ENCODE measurements at regions not wholly inside any gene's neighbourhood (a gene's known extent, or its start where the extent isn't known, plus 50 kb on each side); places are given as distances from the start of the nearest gene placed in this dataset.

GRCh38 chr5:72586788-72587530 lies 79.7 kb upstream of the ZNF366 start:
- Histone ChIP-seq H3K27ac (ENCODE audit: low read depth) (no peak overlapping the region), H4K20me1 (replicated peaks; ENCODE audit: insufficient read depth) (no peaks in the 10 kb centered on the region), H3K27me3 (ENCODE audit: insufficient read depth) (no peaks in the 10 kb centered on the region), H3K36me3 (ENCODE audit: insufficient read depth) (no peaks in the 10 kb centered on the region), H3K9me2 (ENCODE audit: insufficient read depth) (peaks cover 5% of the 10 kb centered on the region; the same call in 1 of the 2 replicates), H2AFZ (peak overlapping the region; percentile 88), H3F3A (replicated peaks; ENCODE audit: low read depth) (no peaks in the 10 kb centered on the region), H3K4me2 (no peak overlapping the region), H3K4me1 (ENCODE audit: insufficient read depth) (0 out of 2 replicates have a peak, but pooled peaks cover 5% of the 10 kb centered on the region), H3K79me2 (replicated peaks; ENCODE audit: insufficient read depth) (no peaks in the 10 kb centered on the region), H3K4me3 (no peak overlapping the region)
- Mint-ChIP-seq H3K27ac (no peak overlapping the region), H3K4me3 (no peak overlapping the region), H3K27me3 (ENCODE audit: insufficient read depth, low read depth, poor library complexity) (no peaks in the 10 kb centered on the region), H3K4me1 (peaks cover 7% of the 10 kb centered on the region), H3K9me3 (peaks cover 3% of the 10 kb centered on the region; the same call in 1 of the 3 replicates), H3K36me3 (ENCODE audit: low read depth) (no peaks in the 10 kb centered on the region)
- ATAC-seq (no peak), DNase-seq (ENCODE audit: low spot score) (no peak)
- TF ChIP-seq CREB1 (CRISPR knock-in tag; IDR thresholded peaks at IDR 0.05; ENCODE audit: low read depth) = no peak
- no peak for TF ChIP-seq ZNF462 (CRISPR knock-in tag; IDR thresholded peaks at IDR 0.05)
- TF ChIP-seq ETS1 (IDR thresholded peaks at IDR 0.05) = no peak
- no peak for TF ChIP-seq NANOG (IDR thresholded peaks at IDR 0.05; ENCODE audit: borderline replicate concordance)
